Keratinocyte (primary cell): ENCODE measurements at regions not wholly inside any gene's neighbourhood (a gene's known extent, or its start where the extent isn't known, plus 50 kb on each side); places are given as distances from the start of the nearest gene placed in this dataset.

Source experiments
- DNase-seq: peaks from one replicate; pipeline ENCODE4 v3.0.0-alpha.2; 2011; ENCODE audit warnings: low read depth, missing footprints, low spot score
- FAIRE-seq: peaks from 2 replicates; lab custom pipeline; 2011; peaks lifted over from hg19 to GRCh38; lab: Jason Lieb, UNC
- H2AFZ ChIP-seq: 2 replicates; pipeline ENCODE4 v1.6.0; 2012; ENCODE audit warnings: low read length, control low read depth, inconsistent platforms; ENCODE audit not compliant: control insufficient read depth
- H3K27ac ChIP-seq: 2 replicates; pipeline ENCODE4 v1.5.1; 2011; ENCODE audit warnings: low read length; ENCODE audit not compliant: control insufficient read depth, insufficient read depth
- H3K27me3 ChIP-seq: 3 replicates; pipeline ENCODE4 v1.6.0; 2011; ENCODE audit warnings: low read length; ENCODE audit not compliant: control insufficient read depth, insufficient read depth; ENCODE audit errors: extremely low read depth
- H3K36me3 ChIP-seq, 2 experiments: 2 replicates in 1 of 2; 3 replicates in 1 of 2; pipeline ENCODE4 v1.5.1; 2011; ENCODE audit warnings: low read length in 2 of 2, mild to moderate bottlenecking in 1 of 2; ENCODE audit not compliant: control insufficient read depth in 2 of 2, insufficient read depth in 2 of 2; ENCODE audit errors: extremely low read depth in 1 of 2
- H3K4me1 ChIP-seq: 3 replicates; pipeline ENCODE4 v1.5.1; 2011; ENCODE audit warnings: low read length; ENCODE audit not compliant: control insufficient read depth, insufficient read depth; ENCODE audit errors: extremely low read depth
- H3K4me2 ChIP-seq: 3 replicates; pipeline ENCODE4 v1.6.0; 2011; ENCODE audit warnings: low read depth, low read length; ENCODE audit not compliant: control insufficient read depth, insufficient read depth; ENCODE audit errors: extremely low read depth
- H3K4me3 ChIP-seq, 3 experiments: fragments of 200-600 bp in 1 of 3; sonication (generic) in 1 of 3; 2 replicates in 2 of 3; 3 replicates in 1 of 3; pipeline ENCODE4 v1.5.1; 2011 to 2016; ENCODE audit warnings: low read length in 3 of 3, mild to moderate bottlenecking in 3 of 3, control low read depth in 2 of 3, inconsistent platforms in 1 of 3, low read depth in 1 of 3, mixed read lengths in 1 of 3, mixed run types in 1 of 3, moderate library complexity in 1 of 3; ENCODE audit not compliant: control insufficient read depth in 2 of 3, insufficient read depth in 2 of 3; ENCODE audit errors: extremely low read depth in 1 of 3
- H3K79me2 ChIP-seq: 2 replicates; pipeline ENCODE4 v1.6.0; 2012; ENCODE audit warnings: low read length; ENCODE audit not compliant: control insufficient read depth, insufficient read depth
- H3K9ac ChIP-seq: 3 replicates; pipeline ENCODE4 v1.6.0; 2011; ENCODE audit warnings: low read length; ENCODE audit not compliant: control insufficient read depth, insufficient read depth; ENCODE audit errors: extremely low read depth
- H3K9me1 ChIP-seq: 3 replicates; pipeline ENCODE4 v1.6.0; 2011; ENCODE audit warnings: low read length; ENCODE audit not compliant: control insufficient read depth, insufficient read depth; ENCODE audit errors: extremely low read depth
- H3K9me3 ChIP-seq: 2 replicates; pipeline ENCODE4 v1.5.1; 2012; ENCODE audit warnings: low read depth, low read length; ENCODE audit not compliant: control insufficient read depth
- H4K20me1 ChIP-seq: 3 replicates; pipeline ENCODE4 v1.6.0; 2011; ENCODE audit warnings: low read length; ENCODE audit not compliant: control insufficient read depth, insufficient read depth; ENCODE audit errors: extremely low read depth
- EZH2 ChIP-seq: IDR thresholded peaks from one replicate; pipeline ENCODE4 v1.6.1; 2012; ENCODE audit warnings: inconsistent platforms, mild to moderate bottlenecking, low read length, moderate library complexity
- dilution Hi-C: fragments of 300-500 bp; cut with MboI; formaldehyde crosslinking; loops from one replicate; pipeline ENCODE4 v1.7.0; 2020; ENCODE audit warnings: low sequenced_read_pairs; ENCODE audit not compliant: extremely low pct_ligation_motif_present
- TF ChIP-seq, protein P1 (sequence below), 3 experiments: IDR thresholded peaks in 1 of 3; conservative IDR thresholded peaks in 1 of 3; optimal IDR thresholded peaks in 1 of 3; 2 replicates in 2 of 3; 3 replicates in 1 of 3; pipeline versions ENCODE3 to v1.5.1; 2011; ENCODE audit warnings: low read length in 3 of 3, mild to moderate bottlenecking in 3 of 3, moderate library complexity in 2 of 3, control low read depth in 1 of 3, inconsistent platforms in 1 of 3; ENCODE audit not compliant: insufficient read depth in 2 of 3; ENCODE audit errors: extremely low read depth in 1 of 3

DNA sequence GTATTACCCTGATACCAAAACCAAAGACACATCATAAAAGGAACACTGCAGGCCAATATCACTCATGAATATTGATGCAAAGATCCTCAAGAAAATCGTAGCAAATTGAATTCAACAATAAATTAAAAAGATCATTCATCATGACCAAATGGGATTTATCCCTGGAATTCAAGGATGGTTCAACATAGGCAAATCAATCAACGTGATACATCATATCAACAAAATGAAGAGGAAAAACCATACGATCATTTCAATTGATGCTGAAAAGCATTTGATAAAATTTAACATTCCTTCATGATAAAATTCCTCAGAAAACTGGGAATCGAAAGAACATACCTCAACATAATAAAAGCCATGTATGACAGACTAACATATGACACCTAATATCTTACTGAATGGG is 52.7 kb upstream of the STARD8 start:
- Histone ChIP-seq H3K9me3 (peaks cover 3% of the 10 kb centered on the region), H4K20me1 (no peaks in the 10 kb centered on the region), H3K27ac (no peak overlapping the region), H3K4me1 (peaks cover under 1% of the 10 kb centered on the region), H2AFZ (no peak overlapping the region), H3K27me3 (no peaks in the 10 kb centered on the region), H3K9ac (no peak overlapping the region), H3K9me1 (no peaks in the 10 kb centered on the region), H3K36me3 (no peaks in the 10 kb centered on the region), H3K79me2 (no peaks in the 10 kb centered on the region), H3K4me2 (no peak overlapping the region), H3K4me3 (no peak overlapping the region)
- dilution Hi-C loops = no loop called here
- DNase-seq = no peak
- FAIRE-seq = no peak
- no peak for TF ChIP-seq EZH2
- TF ChIP-seq, protein P1, sequence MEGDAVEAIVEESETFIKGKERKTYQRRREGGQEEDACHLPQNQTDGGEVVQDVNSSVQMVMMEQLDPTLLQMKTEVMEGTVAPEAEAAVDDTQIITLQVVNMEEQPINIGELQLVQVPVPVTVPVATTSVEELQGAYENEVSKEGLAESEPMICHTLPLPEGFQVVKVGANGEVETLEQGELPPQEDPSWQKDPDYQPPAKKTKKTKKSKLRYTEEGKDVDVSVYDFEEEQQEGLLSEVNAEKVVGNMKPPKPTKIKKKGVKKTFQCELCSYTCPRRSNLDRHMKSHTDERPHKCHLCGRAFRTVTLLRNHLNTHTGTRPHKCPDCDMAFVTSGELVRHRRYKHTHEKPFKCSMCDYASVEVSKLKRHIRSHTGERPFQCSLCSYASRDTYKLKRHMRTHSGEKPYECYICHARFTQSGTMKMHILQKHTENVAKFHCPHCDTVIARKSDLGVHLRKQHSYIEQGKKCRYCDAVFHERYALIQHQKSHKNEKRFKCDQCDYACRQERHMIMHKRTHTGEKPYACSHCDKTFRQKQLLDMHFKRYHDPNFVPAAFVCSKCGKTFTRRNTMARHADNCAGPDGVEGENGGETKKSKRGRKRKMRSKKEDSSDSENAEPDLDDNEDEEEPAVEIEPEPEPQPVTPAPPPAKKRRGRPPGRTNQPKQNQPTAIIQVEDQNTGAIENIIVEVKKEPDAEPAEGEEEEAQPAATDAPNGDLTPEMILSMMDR (optimal IDR thresholded peaks at IDR 0.05 in 1 of 3, IDR thresholded peaks at IDR 0.05 in 1 of 3, conservative IDR thresholded peaks at IDR 0.05 in 1 of 3; ENCODE audit: extremely low read depth in 1 of 3, insufficient read depth in 2 of 3, low read length in 3 of 3) = no peak

DNA sequence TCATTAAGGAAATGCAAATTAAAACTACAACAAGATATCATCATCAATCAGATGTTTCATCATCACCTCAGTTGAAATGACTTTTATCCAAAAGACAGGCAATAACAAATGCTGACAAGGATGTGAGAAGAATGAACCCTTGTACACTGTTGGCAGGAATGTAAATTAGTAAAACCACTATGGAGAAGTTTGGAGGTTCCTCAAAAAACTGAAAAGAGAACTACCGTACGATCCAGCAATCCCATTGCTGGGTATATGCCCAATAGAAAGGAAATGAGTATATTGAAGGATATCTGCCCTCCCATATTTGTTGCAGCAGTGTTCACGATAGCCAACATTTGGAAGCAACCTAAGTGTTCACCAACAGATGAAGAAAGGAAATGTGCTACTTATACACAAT is 50.6 kb upstream of the STARD8 start:
- TF ChIP-seq, protein P1 (optimal IDR thresholded peaks at IDR 0.05 in 1 of 3, IDR thresholded peaks at IDR 0.05 in 1 of 3, conservative IDR thresholded peaks at IDR 0.05 in 1 of 3; ENCODE audit: extremely low read depth in 1 of 3, insufficient read depth in 2 of 3, low read length in 3 of 3) = no peak
- TF ChIP-seq EZH2 = no peak
- no peaks in the 10 kb centered on the region for H3K79me2 ChIP-seq
- H3K36me3 ChIP-seq = no peaks in the 10 kb centered on the region
- FAIRE-seq (no peak), DNase-seq (no peak)
- H3K4me2 ChIP-seq = no peak overlapping the region
- H3K9ac ChIP-seq = no peak overlapping the region
- H3K4me1 ChIP-seq = no peaks in the 10 kb centered on the region
- no peak overlapping the region for H3K4me3 ChIP-seq
- no peak overlapping the region for H2AFZ ChIP-seq
- dilution Hi-C loops = no loop called here
- peaks cover 3% of the 10 kb centered on the region for H3K9me3 ChIP-seq
- H3K27ac ChIP-seq = no peak overlapping the region
- H4K20me1 ChIP-seq = no peaks in the 10 kb centered on the region
- no peaks in the 10 kb centered on the region for H3K9me1 ChIP-seq
- no peaks in the 10 kb centered on the region for H3K27me3 ChIP-seq
